Hepatocyte (in vitro differentiated cells): ENCODE measurements at regions not wholly inside any gene's neighbourhood (a gene's known extent, or its start where the extent isn't known, plus 50 kb on each side); places are given as distances from the start of the nearest gene placed in this dataset.

Source experiments
- CTCF ChIP-seq: fragments of 200-600 bp; sonication (generic); IDR thresholded peaks from 2 replicates; pipeline ENCODE4 v1.5.1; 2016; ENCODE audit warnings: antibody characterized with exemption, mild to moderate bottlenecking; ENCODE audit not compliant: poor library complexity
- EZH2 ChIP-seq: fragments of 200-600 bp; sonication (generic); IDR thresholded peaks from 2 replicates; pipeline ENCODE4 v1.6.1; 2016; ENCODE audit warnings: antibody characterized with exemption, mild to moderate bottlenecking, borderline replicate concordance
- EZH2phosphoT487 ChIP-seq: fragments of 200-600 bp; sonication (generic); IDR thresholded peaks from one replicate; pipeline ENCODE4 v1.6.1; 2018; ENCODE audit warnings: antibody characterized with exemption, mild to moderate bottlenecking, low read depth, moderate library complexity; ENCODE audit not compliant: unreplicated experiment, severe bottlenecking

- TF ChIP-seq EZH2phosphoT487 (no peak), CTCF (no peak), EZH2 (no peak)
These were observed 85.0 kb downstream of the VCX3A start for GRCh38 chrX:6449946-6450345.
